Spleen (tissue), 7 donors: ENCODE measurements at regions not wholly inside any gene's neighbourhood (a gene's known extent, or its start where the extent isn't known, plus 50 kb on each side); places are given as distances from the start of the nearest gene placed in this dataset.

Experiments
- CTCF ChIP-seq, 11 experiments: fragments of 200-600 bp in 7 of 11; fragments of 450-650 bp in 4 of 11; sonication (generic) in 4 of 11; IDR thresholded peaks in 8 of 11; conservative IDR thresholded peaks in 3 of 11; 1 replicate in 7 of 11; 2 replicates in 4 of 11; pipeline versions ENCODE4 v1.4.0 to v1.8.0; 2016 to 2021; ENCODE audit warnings: antibody characterized with exemption in 11 of 11, inconsistent platforms in 4 of 11, mild to moderate bottlenecking in 1 of 11
- POLR2A ChIP-seq, 3 donors: fragments of 450-650 bp; IDR thresholded peaks; one replicate each; pipeline ENCODE4 v1.5.1; 2017; ENCODE audit warnings: antibody characterized with exemption in 3 of 3, mild to moderate bottlenecking in 1 of 3
- POLR2AphosphoS5 ChIP-seq, 3 donors: sonication (generic); formaldehyde crosslinking; IDR thresholded peaks; one replicate each; pipeline ENCODE4 v1.5.1; 2017; ENCODE audit warnings: antibody characterized with exemption in 3 of 3
- donor health status: DM: no; HTN: no; CAD: no; lungs with moderate emphysema.
- donor health status: DM: no; HTN: no; CAD: no.
- donor health status: DM: no; HTN: no; CAD: no.

- no peak for TF ChIP-seq CTCF (IDR thresholded peaks at IDR 0.05 in 8 of 11, conservative IDR thresholded peaks at IDR 0.05 in 3 of 11)
- no peak for TF ChIP-seq POLR2AphosphoS5 (IDR thresholded peaks at IDR 0.05)
- no peak for TF ChIP-seq POLR2A (IDR thresholded peaks at IDR 0.05)
Observed at GRCh38 chr9:10678790-10679189, 66.0 kb upstream of the PTPRD start.
